Fibroblast of lung (primary cell): ENCODE measurements at regions not wholly inside any gene's neighbourhood (a gene's known extent, or its start where the extent isn't known, plus 50 kb on each side); places are given as distances from the start of the nearest gene placed in this dataset.

Source experiments
- CTCF ChIP-seq, 2 donors: IDR thresholded peaks in 1 of 2; conservative IDR thresholded peaks in 1 of 2; 1 replicate in 1 of 2; 2 replicates in 1 of 2; pipeline ENCODE4 v1.5.1; 2011 to 2012; ENCODE audit warnings: low read length in 2 of 2, control low read depth in 1 of 2, inconsistent platforms in 1 of 2, low read depth in 1 of 2, mild to moderate bottlenecking in 1 of 2
- EZH2 ChIP-seq: IDR thresholded peaks from 2 replicates; pipeline ENCODE4 v1.5.1; 2012; ENCODE audit warnings: low read length, control low read depth, mild to moderate bottlenecking; ENCODE audit errors: missing control alignments

GRCh38 chr12:94829552-94829951 is 173.9 kb downstream of the NDUFA12 start:
- no peak for TF ChIP-seq CTCF (conservative IDR thresholded peaks at IDR 0.05 in 1 of 2, IDR thresholded peaks at IDR 0.05 in 1 of 2; ENCODE audit: low read depth in 1 of 2, low read length in 2 of 2)
- no peak for TF ChIP-seq EZH2
